Adipocyte (in vitro differentiated cells): ENCODE measurements at regions not wholly inside any gene's neighbourhood (a gene's known extent, or its start where the extent isn't known, plus 50 kb on each side); places are given as distances from the start of the nearest gene placed in this dataset.
A peak's percentile ranks its signal among the peaks of the same experiment; 100 is the strongest.
"Not testable (repeated sequence)": the region's sequence is repeated elsewhere in the genome, so short reads cannot be mapped to it uniquely, and the experiment has no call there.

Experiments used
- DNase-seq: peaks from one replicate; pipeline ENCODE4 v3.0.0-alpha.2; 2015; ENCODE audit warnings: low read depth
- H3K27me3 ChIP-seq: replicated peaks from 2 replicates; pipeline ENCODE4 v1.7.0; 2013; ENCODE audit warnings: mild to moderate bottlenecking, low read length, moderate library complexity; ENCODE audit not compliant: control insufficient read depth, insufficient read depth
- H3K36me3 ChIP-seq: 2 replicates; pipeline ENCODE4 v1.7.0; 2013; ENCODE audit warnings: low read length, mild to moderate bottlenecking, moderate library complexity; ENCODE audit not compliant: control insufficient read depth, insufficient read depth, severe bottlenecking
- H3K4me1 ChIP-seq: 2 replicates; pipeline ENCODE4 v1.7.0; 2013; ENCODE audit warnings: mild to moderate bottlenecking, low read length, moderate library complexity; ENCODE audit not compliant: control insufficient read depth, insufficient read depth
- H3K4me3 ChIP-seq: 2 replicates; pipeline ENCODE4 v1.7.0; 2013; ENCODE audit warnings: mild to moderate bottlenecking, low read length, moderate library complexity
- H3K9ac ChIP-seq: 2 replicates; pipeline ENCODE4 v1.7.0; 2013; ENCODE audit warnings: mild to moderate bottlenecking, low read length, moderate library complexity
- H3K9me3 ChIP-seq: 2 replicates; pipeline ENCODE4 v1.7.0; 2013; ENCODE audit warnings: mild to moderate bottlenecking, low read length, moderate library complexity; ENCODE audit not compliant: control insufficient read depth

- Histone ChIP-seq H3K27me3 (no peaks in the 10 kb centered on the region), H3K9ac (peak overlapping the region; percentile 87), H3K36me3 (no peaks in the 10 kb centered on the region), H3K4me1 (peaks cover 53% of the 10 kb centered on the region), H3K9me3 (peaks cover 3% of the 10 kb centered on the region), H3K4me3 (peak overlapping the region; percentile 5)
- peak; percentile 28 for DNase-seq
These were observed 63.3 kb downstream of the FAM50B start for GRCh38 chr6:3912361-3913076.

- Histone ChIP-seq H3K9me3 (peaks cover 3% of the 10 kb centered on the region), H3K4me3 (peak overlapping the region; percentile 69), H3K36me3 (no peaks in the 10 kb centered on the region), H3K27me3 (no peaks in the 10 kb centered on the region), H3K9ac (peak overlapping the region; percentile 87), H3K4me1 (peaks cover 53% of the 10 kb centered on the region)
- peak; percentile 96 for DNase-seq
These were observed 64.1 kb downstream of the FAM50B start for GRCh38 chr6:3913077-3913957.

- peak overlapping the region; percentile 87 for H3K9ac ChIP-seq
- no peak overlapping the region for H3K4me3 ChIP-seq
- DNase-seq: no peak
- H3K4me1 ChIP-seq: peaks cover 60% of the 10 kb centered on the region
- peaks cover 3% of the 10 kb centered on the region for H3K9me3 ChIP-seq
- H3K27me3 ChIP-seq: no peaks in the 10 kb centered on the region
- H3K36me3 ChIP-seq: no peaks in the 10 kb centered on the region
These were observed 64.8 kb downstream of the FAM50B start for GRCh38 chr6:3913958-3914337.

- H3K9ac ChIP-seq: no peak overlapping the region
- peaks cover 3% of the 10 kb centered on the region for H3K9me3 ChIP-seq
- DNase-seq: no peak
- peaks cover 58% of the 10 kb centered on the region for H3K4me1 ChIP-seq
- no peaks in the 10 kb centered on the region for H3K27me3 ChIP-seq
- H3K4me3 ChIP-seq: no peak overlapping the region
- no peaks in the 10 kb centered on the region for H3K36me3 ChIP-seq
These were observed 66.1 kb downstream of the FAM50B start for GRCh38 chr6:3915076-3915791.

- Histone ChIP-seq H3K9ac (no peak overlapping the region), H3K4me1 (peaks cover 48% of the 10 kb centered on the region), H3K4me3 (no peak overlapping the region), H3K36me3 (no peaks in the 10 kb centered on the region), H3K9me3 (peaks cover 3% of the 10 kb centered on the region), H3K27me3 (no peaks in the 10 kb centered on the region)
- DNase-seq: no peak
These were observed 67.0 kb downstream of the FAM50B start for GRCh38 chr6:3916211-3916610.

GRCh38 chr6:3916749-3917148 is 67.6 kb downstream of the FAM50B start:
- H3K27me3 ChIP-seq, H3K9me3 ChIP-seq, DNase-seq, H3K4me3 ChIP-seq, H3K9ac ChIP-seq, H3K36me3 ChIP-seq: not testable (repeated sequence)
- peaks cover 43% of the 10 kb centered on the region for H3K4me1 ChIP-seq

GRCh38 chr6:3918469-3918868 is 69.3 kb downstream of the FAM50B start:
- Histone ChIP-seq H3K27me3 (no peaks in the 10 kb centered on the region), H3K9me3 (peaks cover 3% of the 10 kb centered on the region), H3K9ac (peak overlapping the region; percentile 39), H3K4me3 (no peak overlapping the region), H3K4me1 (peaks cover 26% of the 10 kb centered on the region), H3K36me3 (no peaks in the 10 kb centered on the region)
- DNase-seq: no peak

GRCh38 chr6:3919130-3919628 is 70.0 kb downstream of the FAM50B start:
- Histone ChIP-seq H3K4me1 (peaks cover 19% of the 10 kb centered on the region), H3K36me3 (no peaks in the 10 kb centered on the region), H3K9me3 (peaks cover 3% of the 10 kb centered on the region), H3K27me3 (no peaks in the 10 kb centered on the region), H3K4me3 (peak overlapping the region; percentile 20), H3K9ac (peak overlapping the region; percentile 39)
- DNase-seq: peak; percentile 85

- Histone ChIP-seq H3K9ac (peak overlapping the region; percentile 16), H3K36me3 (no peaks in the 10 kb centered on the region), H3K27me3 (no peaks in the 10 kb centered on the region), H3K4me3 (no peak overlapping the region), H3K9me3 (peaks cover 3% of the 10 kb centered on the region), H3K4me1 (peaks cover 14% of the 10 kb centered on the region)
- DNase-seq: no peak
These were observed 70.7 kb downstream of the FAM50B start for GRCh38 chr6:3919849-3920248.

GRCh38 chr6:3920321-3920720 is 71.1 kb downstream of the FAM50B start:
- no peak for DNase-seq
- Histone ChIP-seq H3K27me3 (no peaks in the 10 kb centered on the region), H3K4me1 (peaks cover 14% of the 10 kb centered on the region), H3K4me3 (no peak overlapping the region), H3K9me3 (peaks cover 3% of the 10 kb centered on the region), H3K36me3 (no peaks in the 10 kb centered on the region), H3K9ac (no peak overlapping the region)

- Histone ChIP-seq H3K9me3 (no peaks in the 10 kb centered on the region), H3K4me3 (no peak overlapping the region), H3K36me3 (no peaks in the 10 kb centered on the region), H3K4me1 (peaks cover 24% of the 10 kb centered on the region), H3K27me3 (no peaks in the 10 kb centered on the region), H3K9ac (no peak overlapping the region)
- no peak for DNase-seq
These were observed 72.5 kb downstream of the FAM50B start for GRCh38 chr6:3921663-3922062.
